ENCODE measurements at regions not wholly inside any gene's neighbourhood (a gene's known extent, or its start where the extent isn't known, plus 50 kb on each side); places are given as distances from the start of the nearest gene placed in this dataset.

DNA sequence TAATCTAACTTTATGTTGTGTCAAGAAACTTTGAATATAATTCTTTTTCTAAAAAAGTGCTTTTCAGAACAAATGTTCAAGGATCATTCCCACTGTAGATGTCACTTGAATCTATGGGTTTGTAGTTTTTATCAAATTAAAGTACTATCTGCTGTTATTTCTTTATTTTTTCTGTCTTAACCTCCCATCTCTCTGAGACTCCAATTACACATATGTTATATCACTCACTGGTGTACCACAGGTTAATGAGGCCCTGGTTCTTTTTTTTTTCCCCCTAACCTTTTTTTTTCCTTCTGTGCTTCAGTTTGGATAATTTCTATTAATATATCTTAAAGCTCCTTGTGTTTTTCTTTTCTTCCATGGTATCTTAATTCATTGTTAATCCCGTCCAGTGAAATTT, 279.9 kb upstream of the RGS6 start:
- DNase-seq (ENCODE audit: low read depth in 1 of 2, low spot score in 1 of 2), result no peak

- no peak for DNase-seq (ENCODE audit: low read depth in 1 of 2, low spot score in 1 of 2)
These were observed 277.4 kb upstream of the RGS6 start for GRCh38 chr14:71654810-71655209.

GRCh38 chr14:71658261-71658860, 273.9 kb upstream of the RGS6 start:
- no peak for DNase-seq (ENCODE audit: low read depth in 1 of 2, low spot score in 1 of 2)

- DNase-seq (ENCODE audit: low read depth in 1 of 2, low spot score in 1 of 2), result no peak
These were observed 273.1 kb upstream of the RGS6 start for GRCh38 chr14:71659159-71659558.

DNA sequence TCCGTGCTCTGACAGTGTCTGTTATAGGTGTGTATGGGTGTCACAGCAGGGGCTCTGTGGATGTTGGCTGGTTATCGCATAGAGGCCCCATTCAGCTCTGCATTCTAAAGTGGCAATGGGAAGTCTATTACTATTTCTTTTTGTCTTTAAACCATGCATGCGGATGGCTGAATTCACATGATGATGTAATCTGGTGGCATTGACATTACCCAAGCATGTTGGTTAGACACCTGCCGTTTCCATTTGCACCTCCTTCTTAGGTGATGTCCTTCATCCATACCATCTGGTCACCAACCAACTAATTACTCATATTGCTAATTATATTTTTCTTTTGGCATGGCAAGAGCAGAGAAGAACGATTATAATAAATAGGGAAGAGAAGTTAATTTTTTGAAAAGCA, 270.8 kb upstream of the RGS6 start:
- DNase-seq (ENCODE audit: low read depth in 1 of 2, low spot score in 1 of 2), result no peak

- no peak for DNase-seq (ENCODE audit: low read depth in 1 of 2, low spot score in 1 of 2)
These were observed 269.9 kb upstream of the RGS6 start for GRCh38 chr14:71662291-71662790.

DNA sequence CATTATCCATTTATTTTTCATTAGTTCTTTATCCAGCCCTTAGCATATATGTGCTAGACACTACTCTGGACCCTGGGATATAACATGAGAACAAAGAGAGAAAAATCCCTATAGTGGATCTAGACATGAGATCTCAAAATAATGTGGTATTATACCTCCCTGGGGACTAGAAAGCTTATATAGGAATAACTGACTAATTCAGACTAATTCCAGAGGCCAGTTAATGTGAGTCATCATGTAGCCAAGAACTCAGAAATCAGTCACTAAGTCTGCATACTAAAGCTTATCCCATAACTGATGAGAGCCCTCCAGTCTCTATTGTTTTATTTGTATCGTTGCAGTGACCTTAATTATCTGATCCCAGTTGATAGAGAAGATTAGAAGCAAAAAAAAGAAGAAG, 267.1 kb upstream of the RGS6 start:
- DNase-seq (ENCODE audit: low read depth in 1 of 2, low spot score in 1 of 2), result no peak

DNA sequence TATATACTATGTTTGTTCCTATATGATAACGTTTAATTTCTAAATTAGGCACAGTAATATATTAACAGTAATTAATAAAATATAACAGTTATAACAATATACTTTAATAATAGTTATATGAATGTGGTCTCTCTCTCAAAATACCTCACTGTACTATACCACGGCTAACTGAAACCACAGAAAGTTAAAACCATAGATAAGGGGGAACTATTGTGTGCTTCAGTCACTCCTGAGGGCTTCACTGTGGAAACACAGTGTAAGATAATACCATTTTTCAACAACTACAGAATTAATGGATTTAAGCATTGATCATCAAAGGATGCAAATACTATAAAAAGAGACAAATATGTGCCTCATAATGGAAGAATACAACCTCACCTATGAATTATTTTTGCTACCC, 266.4 kb upstream of the RGS6 start:
- no peak for DNase-seq (ENCODE audit: low read depth in 1 of 2, low spot score in 1 of 2)

- DNase-seq (ENCODE audit: low read depth in 1 of 2, low spot score in 1 of 2), result no peak
These were observed 265.6 kb upstream of the RGS6 start for GRCh38 chr14:71666571-71667145.

DNA sequence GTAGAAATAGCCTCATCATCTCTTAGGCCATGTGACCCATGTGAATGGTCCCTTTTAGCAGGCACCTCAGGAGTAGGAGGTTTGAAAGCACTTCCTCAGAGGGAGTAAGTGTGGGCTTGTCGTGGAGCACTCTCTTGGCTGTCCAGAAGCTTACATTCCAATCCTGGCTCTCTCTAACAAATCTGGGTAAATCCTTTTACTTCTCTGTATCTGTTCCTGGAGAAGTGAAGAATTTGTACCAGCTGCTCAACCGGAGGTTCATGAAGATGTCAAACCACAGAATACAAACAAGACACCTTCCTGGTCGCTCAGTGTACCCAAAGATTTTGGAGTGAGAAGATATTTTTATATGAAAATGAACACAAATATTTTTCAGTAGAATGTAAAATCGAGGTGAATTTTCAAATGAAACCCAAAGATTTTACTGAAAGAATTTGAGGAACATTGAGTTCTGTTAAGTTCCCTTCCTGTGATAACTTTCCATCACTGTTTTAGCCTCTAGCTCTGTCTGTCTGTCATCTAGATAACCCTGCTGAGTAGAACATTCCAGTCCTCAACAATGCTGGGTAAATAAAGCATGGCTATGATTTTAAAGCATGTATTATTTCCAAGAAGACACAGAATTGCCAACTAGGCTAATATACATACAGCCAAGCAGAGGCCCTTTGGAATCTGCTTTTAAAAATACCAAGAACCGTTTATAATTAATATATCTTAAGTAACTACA, 263.9 kb upstream of the RGS6 start:
- no peak for DNase-seq (ENCODE audit: low read depth in 1 of 2, low spot score in 1 of 2)

- DNase-seq (ENCODE audit: low read depth in 1 of 2, low spot score in 1 of 2), result no peak
These were observed 259.6 kb upstream of the RGS6 start for GRCh38 chr14:71672596-71672995.

- DNase-seq (ENCODE audit: low read depth in 1 of 2, low spot score in 1 of 2), result no peak
These were observed 256.9 kb upstream of the RGS6 start for GRCh38 chr14:71675126-71675899.

- DNase-seq (ENCODE audit: low read depth in 1 of 2, low spot score in 1 of 2), result no peak
These were observed 256.3 kb upstream of the RGS6 start for GRCh38 chr14:71675900-71676287.

DNA sequence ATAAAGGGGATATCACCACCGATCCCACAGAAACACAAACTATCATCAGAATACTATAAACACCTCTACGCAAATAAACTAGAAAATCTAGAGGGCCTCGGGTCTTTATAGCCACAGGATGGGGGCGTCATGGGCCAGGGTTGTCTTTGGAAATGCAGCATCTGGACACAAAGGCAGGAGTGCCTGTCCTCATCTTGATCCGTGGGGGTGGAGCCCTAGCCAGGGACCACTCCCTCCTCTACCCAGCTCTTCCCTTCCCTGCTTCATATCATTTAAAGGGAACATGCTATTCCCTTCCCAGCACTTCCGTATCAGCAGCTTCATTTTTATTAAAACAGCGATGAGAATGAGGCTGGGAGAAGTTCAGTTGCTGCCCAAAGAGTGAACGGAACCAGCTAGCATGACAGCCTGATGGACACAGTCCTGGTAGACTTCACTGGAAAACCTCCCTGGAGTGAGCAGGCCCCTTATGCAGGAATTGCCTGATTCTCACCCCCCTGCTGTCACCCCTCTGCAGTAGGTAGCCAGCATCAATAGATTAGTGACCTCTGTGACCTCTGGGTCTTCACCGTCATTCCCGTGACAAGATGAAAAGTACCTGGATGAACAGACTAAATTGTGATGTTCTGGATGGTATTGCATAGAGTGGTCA, 251.4 kb upstream of the RGS6 start:
- DNase-seq (ENCODE audit: low read depth in 1 of 2, low spot score in 1 of 2), result no peak

DNA sequence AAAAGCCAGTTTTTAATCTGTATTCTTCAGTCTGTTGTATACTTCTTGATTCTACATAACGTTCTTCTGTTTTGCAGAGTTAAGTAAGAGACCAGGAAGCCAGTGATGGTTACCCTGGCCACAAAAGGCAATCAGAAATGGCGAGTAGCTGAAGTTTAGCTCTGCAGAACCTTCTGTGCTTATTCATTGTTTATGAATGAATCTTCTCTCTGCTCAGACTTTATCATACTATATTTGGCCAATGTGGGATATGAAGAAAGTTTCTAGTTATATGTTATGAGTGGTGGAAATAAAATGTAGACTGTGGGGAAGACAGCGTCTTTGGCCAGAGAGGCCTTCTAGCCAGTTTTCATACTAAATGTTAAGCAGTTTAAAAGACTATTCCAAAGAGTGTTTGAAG, 249.9 kb upstream of the RGS6 start:
- no peak for DNase-seq (ENCODE audit: low read depth in 1 of 2, low spot score in 1 of 2)

- DNase-seq (ENCODE audit: low read depth in 1 of 2, low spot score in 1 of 2), result no peak
These were observed 247.9 kb upstream of the RGS6 start for GRCh38 chr14:71684323-71684722.

DNA sequence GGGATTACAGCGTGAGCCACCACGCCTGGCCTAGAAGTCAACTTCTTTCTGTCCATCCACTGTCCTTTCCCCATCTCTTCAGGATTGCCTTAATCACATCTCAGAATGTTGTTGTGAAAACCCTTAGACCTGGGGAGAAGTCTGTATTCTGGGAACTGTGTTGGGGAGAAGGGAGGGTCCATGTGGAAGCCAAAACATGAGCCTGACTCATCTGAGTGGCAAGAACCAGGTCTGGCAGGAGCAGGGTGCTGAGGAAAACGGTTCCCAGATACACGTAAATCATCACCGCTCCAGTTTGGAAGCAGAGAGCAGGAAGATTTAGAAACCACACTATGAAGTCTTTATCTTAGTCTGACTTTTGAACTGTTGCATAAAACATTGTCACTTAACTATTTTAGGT, 245.6 kb upstream of the RGS6 start:
- DNase-seq (ENCODE audit: low read depth in 1 of 2, low spot score in 1 of 2), result no peak

DNA sequence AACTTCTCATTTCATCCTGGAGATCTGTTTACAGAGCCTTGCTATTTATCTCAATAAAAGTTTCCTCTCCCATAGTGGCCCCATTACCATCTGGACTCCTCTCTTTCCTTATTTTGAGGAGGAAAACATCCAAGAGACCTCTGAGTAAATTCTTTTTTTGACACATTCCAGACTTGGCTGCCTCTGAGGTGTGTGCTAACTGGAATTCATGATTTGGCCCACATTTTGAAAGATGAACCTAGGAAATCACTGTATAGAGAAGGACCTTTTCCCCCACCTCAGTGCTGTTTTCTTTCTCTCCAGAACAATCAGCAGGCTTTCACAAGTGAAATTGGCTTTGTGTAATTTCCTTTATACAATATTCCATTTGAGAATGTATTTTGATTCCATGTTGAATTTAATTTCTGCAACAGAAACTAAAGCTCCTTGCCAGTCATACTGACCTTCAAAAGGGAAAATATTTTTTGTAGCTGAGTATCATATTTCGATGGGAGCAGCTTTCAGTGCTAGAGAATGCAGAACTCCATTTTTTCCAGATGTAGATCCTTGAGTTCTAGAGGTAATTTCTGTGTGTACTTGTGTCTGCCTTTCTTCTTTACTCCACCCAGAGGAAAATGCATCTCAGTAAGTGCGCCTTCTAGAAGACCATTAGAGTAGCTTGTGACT, 244.9 kb upstream of the RGS6 start:
- no peak for DNase-seq (ENCODE audit: low read depth in 1 of 2, low spot score in 1 of 2)

- no peak for DNase-seq (ENCODE audit: low read depth in 1 of 2, low spot score in 1 of 2)
These were observed 243.7 kb upstream of the RGS6 start for GRCh38 chr14:71688576-71688975.

GRCh38 chr14:71690478-71690877, 241.8 kb upstream of the RGS6 start:
- DNase-seq (ENCODE audit: low read depth in 1 of 2, low spot score in 1 of 2), result no peak

DNA sequence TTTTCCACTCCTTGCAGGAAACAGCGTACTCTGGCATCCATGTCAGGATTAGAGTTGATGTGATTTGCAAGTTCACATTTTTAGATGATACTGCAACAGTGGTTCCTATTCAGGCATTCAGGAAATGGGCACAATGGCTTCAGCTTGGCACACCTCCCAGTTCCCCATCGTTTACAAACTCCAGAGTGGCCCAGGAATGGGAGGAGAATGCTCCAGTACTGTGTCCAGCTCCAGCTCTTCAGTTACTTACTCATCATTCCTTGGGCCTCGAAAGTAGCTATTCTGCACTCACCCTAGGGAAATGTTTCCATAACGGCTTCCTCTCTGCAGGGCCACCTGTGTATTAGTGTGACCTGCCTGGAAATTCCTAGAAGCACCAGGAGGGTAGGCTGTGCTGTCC, 239.7 kb upstream of the RGS6 start:
- DNase-seq (ENCODE audit: low read depth in 1 of 2, low spot score in 1 of 2), result no peak

Measured in activated CD4-positive, alpha-beta T cell treated with anti-CD3 and anti-CD28 coated beads, Interleukin-2, amount 50 U/mL, for 24 hours (primary cell).